ENCODE measurements at regions not wholly inside any gene's neighbourhood (a gene's known extent, or its start where the extent isn't known, plus 50 kb on each side); places are given as distances from the start of the nearest gene placed in this dataset.
"Not testable (repeated sequence)": the region's sequence is repeated elsewhere in the genome, so short reads cannot be mapped to it uniquely, and the experiment has no call there.

- CTCF ChIA-PET; H3K4me3 Mint-ChIP-seq; H3K36me3 Mint-ChIP-seq; H3K27ac Mint-ChIP-seq; DNase-seq (ENCODE audit: low spot score); H3K27me3 Mint-ChIP-seq (ENCODE audit: low read depth); POLR2A ChIA-PET; ATAC-seq; H3K4me1 Mint-ChIP-seq: not testable (repeated sequence)
- peaks cover 16% of the 10 kb centered on the region for H3K9me3 Mint-ChIP-seq
Measured at GRCh38 chr18:66223317-66223716, 380.6 kb downstream of the CDH19 start.

GRCh38 chr18:66222174-66222573 lies 381.7 kb downstream of the CDH19 start:
- ChIA-PET POLR2A (no interaction called here), CTCF (no interaction called here)
- ATAC-seq (no peak), DNase-seq (ENCODE audit: low spot score) (no peak)
- no peak overlapping the region for H3K4me3 Mint-ChIP-seq
- no peaks in the 10 kb centered on the region for H3K27me3 Mint-ChIP-seq (ENCODE audit: low read depth)
- TF ChIP-seq CTCF (IDR thresholded peaks at IDR 0.05) (no peak), ZNF263 (CRISPR knock-in tag; IDR thresholded peaks at IDR 0.05; ENCODE audit: low read depth) (no peak), NFATC4 (CRISPR knock-in tag; IDR thresholded peaks at IDR 0.05) (no peak), E2F1 (CRISPR knock-in tag; IDR thresholded peaks at IDR 0.05) (no peak), RORB (CRISPR knock-in tag; IDR thresholded peaks at IDR 0.05) (no peak), NFYB (CRISPR knock-in tag; conservative IDR thresholded peaks at IDR 0.05; ENCODE audit: low read depth) (no peak)
- H3K4me1 Mint-ChIP-seq: peaks cover 5% of the 10 kb centered on the region; the same call in 1 of the 2 replicates
- no peak overlapping the region for H3K27ac Mint-ChIP-seq
- H3K9me3 Mint-ChIP-seq: peaks cover 16% of the 10 kb centered on the region
- no peaks in the 10 kb centered on the region for H3K36me3 Mint-ChIP-seq

GRCh38 chr18:66219817-66220216 lies 384.1 kb downstream of the CDH19 start:
- ChIA-PET POLR2A (no interaction called here), CTCF (no interaction called here)
- DNase-seq (ENCODE audit: low spot score) (no peak), ATAC-seq (no peak)
- peaks cover 16% of the 10 kb centered on the region for H3K9me3 Mint-ChIP-seq
- H3K4me3 Mint-ChIP-seq: no peak overlapping the region
- H3K27ac Mint-ChIP-seq: no peak overlapping the region
- no peaks in the 10 kb centered on the region for H3K27me3 Mint-ChIP-seq (ENCODE audit: low read depth)
- H3K4me1 Mint-ChIP-seq: peaks cover 5% of the 10 kb centered on the region; the same call in 1 of the 2 replicates
- TF ChIP-seq USF2 (CRISPR knock-in tag; IDR thresholded peaks at IDR 0.05) (no peak), TP53 (CRISPR knock-in tag; IDR thresholded peaks at IDR 0.05) (no peak), SOX15 (CRISPR knock-in tag; IDR thresholded peaks at IDR 0.05) (no peak), NFE2L1 (CRISPR knock-in tag; IDR thresholded peaks at IDR 0.05) (no peak), IRF2 (CRISPR knock-in tag; IDR thresholded peaks at IDR 0.05; ENCODE audit: borderline replicate concordance, low read depth) (no peak), ATF1 (CRISPR knock-in tag; IDR thresholded peaks at IDR 0.05) (no peak), ATF3 (CRISPR knock-in tag; conservative IDR thresholded peaks at IDR 0.05) (no peak), ERG (CRISPR knock-in tag; IDR thresholded peaks at IDR 0.05) (no peak), MLX (CRISPR knock-in tag; IDR thresholded peaks at IDR 0.05) (no peak), PRRX2 (CRISPR knock-in tag; IDR thresholded peaks at IDR 0.05) (no peak), JUN (CRISPR knock-in tag; IDR thresholded peaks at IDR 0.05) (no peak), ZNF232 (CRISPR knock-in tag; IDR thresholded peaks at IDR 0.05) (no peak), NR3C1 (CRISPR knock-in tag; conservative IDR thresholded peaks at IDR 0.05; ENCODE audit: low read depth) (no peak), SMAD3 (CRISPR knock-in tag; IDR thresholded peaks at IDR 0.05; ENCODE audit: borderline replicate concordance) (no peak)
- H3K36me3 Mint-ChIP-seq: no peaks in the 10 kb centered on the region

All from WTC11 (cell line).